Renal pelvis (tissue), 1 donor: ENCODE measurements at regions not wholly inside any gene's neighbourhood (a gene's known extent, or its start where the extent isn't known, plus 50 kb on each side); places are given as distances from the start of the nearest gene placed in this dataset.
"Not testable (repeated sequence)": the region's sequence is repeated elsewhere in the genome, so short reads cannot be mapped to it uniquely, and the experiment has no call there.

Experiments used
- DNase-seq: peaks from one replicate; pipeline ENCODE4 v3.0.0-alpha.2; 2013

DNA sequence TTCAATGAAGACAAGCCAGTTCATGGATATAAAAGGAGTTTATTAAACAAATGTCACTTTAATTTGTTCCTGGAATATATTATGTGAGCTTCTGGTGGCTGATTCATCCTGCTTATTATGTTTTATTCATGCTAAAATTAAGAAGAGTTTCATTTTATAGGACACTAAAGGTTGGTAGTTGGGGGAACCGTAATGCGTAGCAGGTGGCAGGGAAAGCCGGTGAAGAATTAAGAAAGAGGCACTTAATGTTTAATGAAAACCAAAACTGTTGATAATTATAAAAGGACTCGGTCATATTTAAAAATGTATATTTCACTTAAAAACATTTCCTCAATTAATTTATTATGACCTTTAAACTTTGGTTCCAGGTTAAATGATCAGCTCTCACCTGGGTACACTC, 94.3 kb downstream of the XKR3 start:
- DNase-seq = not testable (repeated sequence)

DNA sequence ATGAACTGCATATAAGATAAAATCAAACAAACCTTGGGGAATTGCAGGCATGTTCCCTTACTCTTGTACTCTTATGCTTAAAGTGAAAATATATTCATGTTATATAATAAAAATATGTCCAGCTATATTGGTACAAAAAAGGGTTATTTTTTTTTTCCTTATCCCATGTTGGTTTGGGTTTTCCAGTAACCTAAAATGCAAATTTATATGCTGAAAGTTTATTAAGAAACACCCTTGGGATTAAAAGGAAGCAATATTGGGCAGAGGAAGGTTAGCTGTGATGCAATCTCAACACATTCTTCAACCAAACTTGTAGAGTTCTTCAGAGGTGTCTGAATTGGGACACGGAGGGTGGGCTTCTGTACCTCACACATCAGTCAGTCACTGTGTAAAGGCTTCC, 97.7 kb downstream of the XKR3 start:
- not testable (repeated sequence) for DNase-seq

DNA sequence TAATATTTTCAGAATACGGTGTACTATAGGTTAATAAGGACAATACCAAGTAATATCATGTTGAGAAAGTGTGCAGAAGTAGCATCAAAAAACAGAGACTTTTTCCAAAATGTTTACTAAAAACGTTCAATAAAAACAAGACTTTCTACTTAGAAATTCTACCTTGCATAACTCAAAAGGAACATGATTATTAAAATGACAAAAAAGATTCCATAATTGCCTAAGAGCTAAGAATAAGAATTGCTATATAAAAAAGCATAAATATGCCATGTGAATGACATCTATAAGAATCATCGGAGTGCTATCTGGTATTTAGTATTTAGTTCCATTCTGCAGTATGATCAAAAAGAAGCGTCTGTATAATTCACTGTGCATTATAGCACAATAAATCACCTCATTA, 102.0 kb downstream of the XKR3 start:
- DNase-seq = not testable (repeated sequence)

DNA sequence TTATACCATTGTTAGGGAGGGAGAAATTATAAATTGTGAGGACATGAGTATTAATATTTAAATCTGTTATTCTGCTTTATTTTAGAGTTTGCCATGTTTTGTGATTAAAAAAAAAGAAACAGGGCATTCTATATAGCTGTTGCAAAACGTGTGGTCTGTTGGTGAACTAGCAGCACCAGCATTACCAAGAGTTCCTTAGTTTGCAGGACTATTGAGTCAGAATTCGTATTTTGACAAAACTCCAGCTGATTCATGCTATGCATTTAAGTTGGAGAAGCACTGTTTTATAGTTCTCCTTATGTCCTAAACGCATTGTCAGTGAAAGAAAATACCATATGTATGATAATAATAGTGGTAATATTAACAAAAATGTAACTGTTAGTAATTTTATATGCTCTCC, 102.6 kb downstream of the XKR3 start:
- DNase-seq = not testable (repeated sequence)

DNA sequence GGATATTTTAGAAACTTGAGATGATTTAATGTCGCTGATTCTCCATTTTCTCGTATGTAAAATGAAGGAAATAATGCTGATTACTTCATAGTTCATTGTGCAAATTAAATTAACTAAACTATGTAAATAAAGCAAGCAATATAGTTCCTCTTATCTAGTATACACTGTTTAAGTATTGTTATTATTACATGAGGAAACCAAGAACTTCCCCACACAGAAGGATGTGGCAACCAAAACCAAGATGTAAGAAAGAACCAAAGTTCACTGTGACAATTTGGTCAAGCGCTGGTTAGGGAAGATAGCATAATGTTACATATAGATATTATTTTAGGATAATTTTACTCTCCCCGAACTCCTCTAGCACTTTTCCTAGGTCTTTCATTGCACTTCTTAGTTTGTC, 103.2 kb downstream of the XKR3 start:
- no peak for DNase-seq

DNA sequence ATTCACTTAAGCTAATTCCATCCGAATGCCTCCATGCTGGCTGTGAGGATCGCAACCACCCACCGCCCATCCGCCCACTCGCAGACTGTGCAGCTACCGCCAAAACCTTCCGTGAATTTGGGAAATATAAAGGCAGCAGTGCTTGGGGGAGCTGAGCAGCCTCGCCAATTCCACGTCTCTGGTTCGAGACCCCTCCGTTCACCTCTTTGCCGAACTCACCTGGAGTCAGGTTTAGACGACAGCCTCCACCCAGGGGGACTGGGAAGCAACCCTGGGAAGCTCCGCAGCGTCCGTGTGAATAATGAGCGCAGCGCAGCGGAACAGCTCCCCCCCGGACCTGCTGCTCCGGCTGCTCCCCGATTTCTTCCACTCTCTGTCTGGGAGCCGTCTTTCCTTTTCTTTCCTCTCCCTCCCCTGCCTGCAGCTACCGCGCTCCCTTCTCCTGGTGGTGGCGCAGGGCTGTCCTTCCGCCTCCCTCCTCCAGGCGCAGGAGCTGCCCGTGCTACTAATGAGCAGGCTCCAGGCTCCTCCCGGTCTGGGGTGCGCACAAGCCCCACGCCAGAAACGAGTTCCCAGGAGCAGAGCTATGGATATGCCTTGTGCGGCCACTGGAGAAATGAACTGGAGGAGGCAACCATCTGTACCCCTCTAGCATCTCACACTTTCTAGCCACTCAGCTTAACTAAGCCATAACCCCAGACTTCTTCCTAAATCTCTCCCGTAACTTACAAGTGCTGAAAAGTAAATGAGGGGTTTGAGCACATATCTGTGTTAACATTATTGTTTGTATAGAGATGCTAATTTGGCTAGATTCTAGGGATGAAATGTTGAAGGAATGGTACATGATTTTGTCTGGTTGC, 107.3 kb downstream of the XKR3 start:
- peak; percentile 3 for DNase-seq

DNA sequence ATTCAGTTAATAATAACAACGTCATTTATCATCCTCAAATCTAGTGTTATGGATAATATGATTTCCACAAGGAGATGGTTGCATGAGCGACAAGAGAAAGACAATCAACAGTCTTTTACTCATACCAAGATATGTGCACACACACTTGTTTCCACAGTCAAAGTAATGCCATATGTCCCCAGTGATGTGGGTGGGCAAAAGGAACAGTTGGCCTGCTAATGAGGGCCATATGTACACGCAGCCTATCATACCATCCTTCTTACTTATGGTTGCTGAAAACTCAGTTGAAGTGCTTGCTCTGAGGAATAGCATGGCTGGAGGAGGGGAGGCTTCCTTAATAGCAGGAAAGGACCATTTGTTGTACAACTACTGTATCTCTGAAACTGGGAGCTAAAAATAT, 110.6 kb downstream of the XKR3 start:
- not testable (repeated sequence) for DNase-seq

DNA sequence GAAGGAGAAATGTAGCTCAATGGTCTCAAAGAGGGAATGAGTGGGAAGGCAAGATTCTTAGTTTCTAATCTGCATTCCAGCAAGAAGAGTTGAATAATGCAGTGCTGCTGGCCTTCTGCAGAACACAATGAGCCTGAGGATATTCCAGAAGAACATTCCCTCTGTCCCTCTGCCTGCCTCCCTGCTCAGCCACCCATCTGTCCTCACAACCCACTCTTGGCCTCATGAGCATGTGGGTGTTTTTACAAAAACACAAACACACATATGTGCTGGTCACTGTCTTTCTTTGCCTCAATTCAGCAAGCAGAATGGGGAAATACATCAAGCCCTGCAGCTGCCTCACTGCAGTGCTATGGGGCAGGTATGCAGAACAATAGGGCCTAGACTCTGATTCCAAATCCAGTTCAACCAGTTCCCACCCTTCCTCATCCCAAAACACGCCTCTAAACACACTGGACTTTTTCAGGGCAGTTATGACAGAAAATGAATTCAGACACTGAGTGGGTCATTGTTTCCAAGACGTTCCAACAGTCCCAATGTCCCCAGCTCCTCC, 109.8 kb upstream of the CCT8L2 start:
- DNase-seq = not testable (repeated sequence)

DNA sequence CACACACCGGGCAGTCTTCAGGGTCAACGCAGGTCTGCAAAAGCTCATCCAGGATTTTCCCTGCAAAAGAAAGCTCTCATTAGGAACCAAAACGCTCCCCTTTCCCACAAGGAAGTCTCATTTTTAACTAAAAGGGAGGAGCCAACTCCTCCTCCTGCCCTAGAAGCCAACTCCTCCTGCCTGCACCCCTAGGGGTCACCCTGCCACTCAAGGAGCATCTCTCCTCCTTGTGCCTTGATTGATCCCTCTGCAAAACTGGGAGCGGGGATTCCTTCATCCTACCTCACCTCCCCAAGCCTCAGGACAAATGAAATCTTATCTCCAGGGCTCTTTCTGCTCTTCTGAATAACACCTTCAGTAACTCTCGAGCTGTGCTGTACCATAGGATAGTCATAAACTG, 107.8 kb upstream of the CCT8L2 start:
- not testable (repeated sequence) for DNase-seq

DNA sequence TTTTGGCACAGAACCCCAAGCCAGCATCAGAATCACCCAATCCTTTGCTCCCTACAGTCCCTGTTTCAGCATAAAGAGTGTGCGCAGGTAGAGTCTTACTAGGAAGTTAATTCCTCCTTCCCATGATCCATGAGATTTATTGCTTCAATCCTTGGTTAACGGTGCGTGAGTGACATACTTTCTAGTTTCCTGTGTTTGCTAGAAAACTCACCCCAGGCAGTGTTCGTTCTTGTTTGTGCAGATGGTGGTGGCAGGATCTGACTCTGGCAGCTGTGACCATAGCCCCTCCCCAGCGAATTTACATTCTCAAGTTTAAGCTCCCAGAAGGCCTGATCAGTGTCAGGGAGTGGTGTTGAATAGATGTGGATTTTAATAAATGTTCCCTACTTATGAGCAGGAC, 106.7 kb upstream of the CCT8L2 start:
- DNase-seq = peak; percentile 52

DNA sequence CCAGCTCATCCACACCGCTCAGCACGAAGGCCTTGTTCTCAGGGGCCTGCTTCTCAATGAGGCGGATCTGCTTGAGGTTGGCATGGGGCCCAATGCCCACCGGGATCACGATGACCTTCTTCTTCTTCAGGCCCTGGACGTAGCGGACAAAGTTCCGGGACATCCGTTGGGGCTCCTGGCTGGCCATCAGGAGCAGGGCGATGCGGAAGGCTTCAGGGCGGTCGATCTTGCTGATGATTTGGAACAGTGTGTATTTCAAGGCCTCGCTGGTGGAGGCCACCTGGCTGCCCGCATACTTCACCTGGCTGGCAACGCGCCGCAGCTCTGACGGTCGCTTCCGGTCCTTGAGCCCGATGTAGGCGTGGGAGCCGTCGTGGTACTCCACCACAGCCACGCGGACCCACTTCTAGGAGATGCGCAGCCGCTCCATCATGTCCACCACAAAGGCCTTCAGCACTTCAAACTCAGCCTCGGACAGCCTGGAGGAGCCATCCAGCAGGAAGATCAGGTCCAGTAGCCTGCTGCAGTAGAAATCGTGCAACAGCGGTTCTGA, 105.0 kb upstream of the CCT8L2 start:
- DNase-seq = not testable (repeated sequence)

DNA sequence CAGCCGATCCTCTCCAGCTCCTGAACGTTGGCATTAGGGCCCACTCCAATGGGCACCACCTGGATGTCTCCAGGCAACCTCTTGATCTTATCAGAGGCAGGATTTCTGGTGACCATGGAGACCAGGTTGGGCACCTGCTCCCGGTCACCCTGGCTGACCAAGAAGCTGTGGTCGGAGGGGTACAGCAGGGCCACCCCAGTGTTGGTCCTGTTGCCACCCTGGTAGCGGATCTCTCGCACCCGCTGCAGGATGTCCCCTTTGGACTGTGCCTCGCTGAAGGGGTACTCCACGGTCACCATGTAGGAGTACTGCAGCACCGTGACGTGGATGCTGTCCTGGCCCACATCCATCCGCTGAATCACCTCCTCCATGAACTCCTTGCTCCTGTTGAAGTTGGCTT, 104.3 kb upstream of the CCT8L2 start:
- not testable (repeated sequence) for DNase-seq

DNA sequence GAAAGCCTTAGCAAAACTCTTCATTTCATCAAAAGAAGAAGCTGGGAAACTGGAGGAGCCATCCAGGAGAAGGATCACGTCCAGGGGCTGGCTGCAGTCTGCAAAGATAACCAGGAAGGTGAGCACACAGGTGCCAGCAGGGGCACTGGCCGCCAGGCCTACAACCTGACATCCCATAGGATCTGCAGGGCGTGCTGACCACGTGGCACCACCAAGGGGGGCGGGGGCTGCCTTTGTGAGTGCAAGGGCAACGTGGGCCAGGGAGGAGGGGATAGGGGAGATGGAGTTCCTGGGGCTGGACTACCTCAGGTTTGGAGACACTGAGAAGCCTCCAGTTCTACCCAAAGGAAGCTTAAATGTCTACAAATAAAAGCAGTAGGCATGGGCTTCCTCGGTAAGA, 102.7 kb upstream of the CCT8L2 start:
- no peak for DNase-seq

DNA sequence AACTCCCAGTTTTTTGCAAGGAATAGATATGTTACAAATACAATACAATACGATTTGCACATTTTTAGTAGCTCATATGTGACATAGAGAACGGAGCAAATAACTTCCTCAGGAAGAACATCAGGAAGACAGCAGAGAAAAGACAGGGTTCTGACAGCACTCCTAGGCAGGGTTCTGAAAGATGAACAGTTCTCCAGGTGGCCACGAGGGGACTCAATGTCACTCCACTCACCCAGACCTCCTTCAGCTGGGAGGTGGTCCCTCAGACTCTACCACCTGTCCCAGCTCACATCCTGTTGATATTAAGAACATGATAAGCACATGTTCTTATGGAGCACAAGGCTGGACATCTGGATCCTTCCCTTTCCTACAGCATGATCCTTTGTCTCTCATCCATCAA, 101.1 kb upstream of the CCT8L2 start:
- not testable (repeated sequence) for DNase-seq

DNA sequence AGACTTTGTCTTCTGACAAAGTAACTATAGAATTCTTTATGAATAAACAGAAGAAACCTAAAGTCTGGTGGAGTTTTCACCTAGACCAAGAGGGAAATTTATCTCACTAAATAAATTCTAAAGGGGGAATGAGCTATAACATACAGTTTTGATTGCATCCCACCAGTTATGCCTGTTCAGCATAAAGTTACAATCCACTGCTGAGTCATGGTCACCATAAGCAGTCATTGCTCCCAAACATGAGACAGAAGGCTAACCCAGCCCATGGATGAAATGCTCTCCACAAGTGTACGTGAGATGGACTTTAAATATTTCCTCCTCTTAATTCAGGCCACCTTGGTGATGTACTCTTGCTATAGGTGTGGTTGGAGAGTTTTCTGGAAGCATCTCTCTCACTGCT, 96.7 kb upstream of the CCT8L2 start:
- DNase-seq = not testable (repeated sequence)

DNA sequence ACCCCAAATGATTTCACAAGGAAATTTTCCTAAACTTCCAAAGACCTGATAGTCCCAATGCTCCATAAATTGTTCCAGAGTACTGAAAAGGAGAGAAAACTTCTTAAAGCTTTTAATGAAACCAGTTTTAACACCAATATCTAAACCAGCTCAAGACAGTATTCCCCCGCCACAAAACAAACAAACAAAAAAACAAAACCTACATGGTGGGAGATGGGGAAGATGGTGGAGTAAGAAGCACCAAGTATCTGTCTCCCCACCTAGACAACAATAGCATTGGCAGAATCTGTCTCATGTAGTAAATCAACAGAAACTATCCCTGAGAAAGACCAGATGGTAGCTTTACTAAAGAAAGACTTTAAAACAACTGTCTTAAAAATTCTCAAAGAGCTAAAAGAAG, 88.7 kb upstream of the CCT8L2 start:
- DNase-seq = not testable (repeated sequence)

DNA sequence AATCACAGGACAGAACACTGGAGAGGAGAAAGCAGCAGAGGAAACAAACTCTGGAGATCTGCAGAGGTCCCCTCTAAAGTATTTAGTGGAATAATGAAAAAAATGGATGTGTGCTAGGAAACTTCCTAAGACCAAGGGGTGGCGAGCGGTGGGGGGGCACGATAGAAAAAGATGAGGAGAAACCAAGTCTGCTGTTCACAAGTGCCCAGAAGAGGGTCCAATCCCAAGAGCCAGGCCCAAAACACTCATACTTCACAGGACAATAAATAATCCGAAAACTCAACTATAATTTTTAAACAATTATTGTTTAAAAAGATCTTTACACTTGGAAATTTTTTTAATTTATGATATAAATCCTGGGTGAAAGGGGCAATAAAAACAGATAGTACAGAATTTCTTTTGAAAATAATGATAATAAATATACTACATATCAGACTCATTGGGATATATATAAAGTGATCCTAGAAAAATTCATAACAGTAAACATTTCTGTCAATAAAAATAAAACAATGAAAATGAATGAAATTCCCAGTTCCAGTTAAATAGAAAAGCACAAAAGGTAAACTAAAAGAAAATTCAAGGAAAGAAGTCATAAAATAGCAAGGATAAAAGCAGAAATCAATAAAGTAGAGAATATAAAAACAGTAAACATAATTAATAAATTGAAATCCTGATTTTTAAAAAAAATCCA, 87.7 kb upstream of the CCT8L2 start:
- not testable (repeated sequence) for DNase-seq

DNA sequence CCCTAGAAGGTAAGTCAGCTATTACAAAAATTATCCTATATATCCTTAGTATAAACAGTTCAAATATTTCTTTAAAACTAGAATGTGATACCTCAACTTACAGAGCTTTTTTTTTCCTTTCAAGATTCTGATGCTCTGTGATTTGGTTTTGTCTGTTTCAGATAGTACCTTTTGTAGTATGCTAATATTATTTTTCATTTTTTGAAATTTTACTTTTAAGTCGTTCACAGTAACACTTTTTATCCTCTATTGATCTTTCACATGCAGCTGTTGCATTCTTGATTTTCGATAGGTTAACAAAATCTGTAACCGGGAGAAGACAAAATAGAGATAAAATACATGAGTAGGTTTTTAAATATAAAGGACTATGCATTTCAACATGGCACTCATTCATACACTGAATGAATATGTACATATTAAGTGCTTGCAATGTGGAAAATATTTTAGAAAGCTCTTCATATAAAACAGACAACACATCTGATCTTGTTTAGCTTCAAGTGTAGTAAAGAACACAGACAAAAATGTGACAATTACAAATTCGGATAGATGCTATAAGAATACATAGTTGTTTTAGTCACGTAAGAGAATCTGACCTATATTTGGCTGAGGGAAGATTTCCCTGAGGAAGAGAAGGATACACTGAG, 86.7 kb upstream of the CCT8L2 start:
- DNase-seq = not testable (repeated sequence)

DNA sequence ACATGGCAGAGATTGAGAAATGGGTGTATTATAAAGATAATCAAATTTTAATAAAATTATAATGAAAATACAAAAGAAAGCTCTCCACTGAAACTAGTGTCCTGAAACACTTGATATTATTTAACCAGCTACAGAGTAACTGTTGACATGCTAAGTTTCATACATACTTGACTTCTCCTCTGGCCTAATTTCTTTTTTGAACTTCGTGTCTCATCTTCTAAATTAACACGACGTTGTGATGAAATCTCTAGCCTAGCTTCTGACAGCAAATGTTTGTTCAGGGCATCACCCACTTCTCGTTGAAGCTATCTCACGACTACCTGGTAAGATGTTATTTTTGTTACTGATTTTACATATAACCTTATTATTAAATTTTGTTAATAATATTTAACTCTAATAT, 80.8 kb upstream of the CCT8L2 start:
- DNase-seq = not testable (repeated sequence)

DNA sequence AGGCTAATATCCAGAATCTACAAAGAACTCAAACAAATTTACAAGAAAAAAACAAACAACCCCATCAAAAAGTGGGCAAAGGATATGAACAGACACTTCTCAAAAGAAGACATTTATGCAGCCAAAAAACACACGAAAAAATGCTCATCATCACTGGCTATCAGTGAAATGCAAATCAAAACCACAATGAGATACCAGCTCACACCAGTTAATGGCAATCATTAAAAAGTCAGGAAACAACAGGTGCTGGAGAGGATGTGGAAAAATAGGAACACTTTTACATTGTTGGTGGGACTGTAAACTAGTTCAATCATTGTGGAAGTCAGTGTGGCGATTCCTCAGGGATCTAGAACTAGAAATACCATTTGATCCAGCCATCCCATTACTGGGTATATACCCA, 73.0 kb upstream of the CCT8L2 start:
- not testable (repeated sequence) for DNase-seq

DNA sequence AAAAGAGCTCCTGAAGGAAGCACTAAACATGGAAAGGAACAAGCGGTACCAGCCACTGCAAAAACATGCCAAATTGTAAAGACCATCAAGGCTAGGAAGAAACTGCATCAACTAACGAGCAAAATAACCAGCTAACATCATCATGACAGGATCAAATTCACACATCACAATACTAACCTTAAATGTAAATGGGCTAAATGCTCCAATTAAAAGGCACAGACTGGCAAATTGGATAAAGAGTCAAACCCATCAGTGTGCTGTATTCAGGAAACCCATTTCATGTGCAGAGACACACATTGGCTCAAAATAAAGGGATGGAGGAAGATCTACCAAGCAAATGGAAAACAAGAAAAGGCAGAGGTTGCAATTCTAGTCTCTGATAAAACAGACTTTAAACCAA, 69.7 kb upstream of the CCT8L2 start:
- not testable (repeated sequence) for DNase-seq

DNA sequence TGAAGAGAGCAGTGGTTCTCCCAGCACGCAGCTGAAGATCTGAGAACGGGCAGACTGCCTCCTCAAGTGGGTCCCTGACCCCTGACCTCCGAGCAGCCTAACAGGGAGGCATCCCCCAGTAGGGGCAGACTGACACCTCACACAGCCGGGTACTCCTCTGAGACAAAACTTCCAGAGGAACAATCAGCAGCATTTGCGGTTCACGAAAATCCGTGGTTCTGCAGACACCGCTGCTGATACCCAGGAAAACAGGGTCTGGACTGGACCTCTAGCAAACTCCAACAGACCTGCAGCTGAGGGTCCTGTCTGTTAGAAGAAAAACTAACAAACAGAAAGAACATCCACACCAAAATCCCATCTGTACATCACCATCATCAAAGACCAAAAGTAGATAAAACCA, 68.4 kb upstream of the CCT8L2 start:
- DNase-seq = not testable (repeated sequence)
